ENCODE measurements at regions not wholly inside any gene's neighbourhood (a gene's known extent, or its start where the extent isn't known, plus 50 kb on each side); places are given as distances from the start of the nearest gene placed in this dataset.

DNA sequence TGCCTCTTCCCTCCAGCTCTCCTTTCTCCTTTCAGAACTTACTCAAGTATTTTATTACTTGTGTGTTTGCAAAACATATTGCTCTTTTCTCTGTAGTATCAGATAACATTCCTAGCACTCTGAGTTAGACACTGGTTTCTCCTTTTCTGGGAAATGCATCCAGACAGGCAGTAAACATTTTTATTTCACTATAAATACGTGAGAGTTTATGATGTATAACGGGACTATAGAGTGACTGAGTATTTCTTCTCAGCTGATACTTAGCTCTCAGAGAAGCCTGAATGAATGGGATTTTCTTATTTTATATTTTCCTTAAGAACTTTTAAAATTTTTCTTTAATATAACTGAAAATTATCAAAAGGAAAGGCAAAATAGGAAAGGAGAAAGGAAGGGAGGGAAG, 211.2 kb upstream of the EDNRB start:
- TF ChIP-seq CTCF (IDR thresholded peaks at IDR 0.05; ENCODE audit: low read depth, low read length) = no peak
- no peak for TF ChIP-seq EZH2phosphoT487 (IDR thresholded peaks at IDR 0.05; ENCODE audit: low read depth)
